Karpas-422 (cell line): ENCODE measurements at regions not wholly inside any gene's neighbourhood (a gene's known extent, or its start where the extent isn't known, plus 50 kb on each side); places are given as distances from the start of the nearest gene placed in this dataset.
A peak's percentile ranks its signal among the peaks of the same experiment; 100 is the strongest.

ENCODE experiments used
- DNase-seq: peaks from one replicate; pipeline ENCODE4 v3.0.0-alpha.2; 2015
- H2AFZ ChIP-seq: fragments of 200-600 bp; sonication (generic); 2 replicates; pipeline ENCODE4 v1.6.1; 2014; ENCODE audit warnings: antibody characterized with exemption, low read length, mixed read lengths
- H3K27ac ChIP-seq: fragments of 200-600 bp; sonication (generic); 2 replicates; pipeline ENCODE4 v1.5.1; 2014; ENCODE audit warnings: mild to moderate bottlenecking, low read length, moderate library complexity
- H3K27me3 ChIP-seq: fragments of 200-600 bp; sonication (generic); 2 replicates; pipeline ENCODE4 v1.6.1; 2014; ENCODE audit warnings: low read length, mixed read lengths
- H3K36me3 ChIP-seq: fragments of 200-600 bp; sonication (generic); 2 replicates; pipeline ENCODE4 v1.6.1; 2014; ENCODE audit warnings: low read length, mixed read lengths; ENCODE audit not compliant: insufficient read depth
- H3K4me1 ChIP-seq: fragments of 200-600 bp; sonication (generic); 2 replicates; pipeline ENCODE4 v1.6.1; 2014; ENCODE audit warnings: mild to moderate bottlenecking, low read length, mixed read lengths
- H3K4me2 ChIP-seq: fragments of 200-600 bp; sonication (generic); 2 replicates; pipeline ENCODE4 v1.6.1; 2014; ENCODE audit warnings: low read length, low read depth, mild to moderate bottlenecking; ENCODE audit not compliant: poor library complexity, severe bottlenecking
- H3K4me3 ChIP-seq: fragments of 200-600 bp; sonication (generic); 2 replicates; pipeline ENCODE4 v1.5.1; 2014; ENCODE audit warnings: mild to moderate bottlenecking, antibody characterized with exemption, low read length, mixed read lengths
- H3K79me2 ChIP-seq: fragments of 200-600 bp; sonication (generic); 2 replicates; pipeline ENCODE4 v1.6.1; 2014; ENCODE audit warnings: mild to moderate bottlenecking, low read length, mixed read lengths
- H3K9ac ChIP-seq: fragments of 200-600 bp; sonication (generic); 2 replicates; pipeline ENCODE4 v1.6.0; 2014; ENCODE audit warnings: low read length
- H3K9me2 ChIP-seq: fragments of 200-600 bp; sonication (generic), shearing (Covaris generic); replicated peaks from 2 replicates; pipeline ENCODE4 v1.6.0; 2014; ENCODE audit warnings: mild to moderate bottlenecking, low read length, moderate library complexity; ENCODE audit not compliant: insufficient read depth
- H3K9me3 ChIP-seq: fragments of 300-700, 200-600 bp; sonication (generic); 2 replicates; pipeline ENCODE4 v1.6.1; 2014; ENCODE audit warnings: low read length, mixed read lengths
- H4K20me1 ChIP-seq: fragments of 200-600 bp; sonication (generic); 2 replicates; pipeline ENCODE4 v1.6.1; 2014; ENCODE audit warnings: mild to moderate bottlenecking, antibody characterized with exemption, low read length, low read depth; ENCODE audit not compliant: insufficient read depth

DNA sequence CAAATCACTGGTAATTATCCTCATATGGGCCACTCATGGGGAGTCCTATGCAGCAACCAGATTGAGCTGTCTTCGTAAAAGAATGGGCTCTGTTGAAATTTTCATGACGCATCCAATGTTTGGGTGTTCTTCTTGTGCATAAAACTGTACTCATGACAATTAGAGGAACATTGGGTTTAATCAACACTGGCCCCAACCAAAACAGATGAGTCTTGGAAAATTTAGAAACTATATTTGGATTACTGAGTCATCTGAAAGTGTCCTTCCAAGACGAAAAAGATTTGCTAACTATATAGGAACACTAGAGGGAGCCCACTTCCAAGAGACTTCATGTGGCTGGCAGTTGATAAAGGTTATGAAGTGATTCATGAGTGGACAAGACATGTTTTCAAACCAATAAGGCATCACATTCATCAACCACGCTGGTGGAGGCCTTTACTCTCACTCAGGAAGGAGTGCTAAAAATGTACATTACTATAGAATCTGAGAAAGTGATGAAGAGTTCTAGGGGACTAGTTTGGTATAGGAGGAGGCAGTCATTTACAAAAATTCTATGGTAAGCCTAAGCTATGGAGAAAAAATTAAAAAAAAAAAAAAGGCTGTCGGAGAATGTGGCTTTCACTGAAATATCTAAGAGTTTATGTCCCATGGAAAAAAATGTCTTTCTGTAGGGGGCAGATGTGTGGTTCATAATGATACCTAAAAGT is 313.5 kb downstream of the PRDM9 start:
- Histone ChIP-seq H3K4me2 (no peak overlapping the region), H3K27me3 (no peaks in the 10 kb centered on the region), H3K4me1 (peaks cover 16% of the 10 kb centered on the region), H3K9me3 (no peaks in the 10 kb centered on the region), H3K36me3 (no peaks in the 10 kb centered on the region), H3K27ac (no peak overlapping the region), H4K20me1 (no peaks in the 10 kb centered on the region), H2AFZ (no peak overlapping the region), H3K9me2 (no peaks in the 10 kb centered on the region), H3K4me3 (no peak overlapping the region), H3K9ac (no peak overlapping the region), H3K79me2 (no peaks in the 10 kb centered on the region)
- peak; percentile 68 for DNase-seq

DNA sequence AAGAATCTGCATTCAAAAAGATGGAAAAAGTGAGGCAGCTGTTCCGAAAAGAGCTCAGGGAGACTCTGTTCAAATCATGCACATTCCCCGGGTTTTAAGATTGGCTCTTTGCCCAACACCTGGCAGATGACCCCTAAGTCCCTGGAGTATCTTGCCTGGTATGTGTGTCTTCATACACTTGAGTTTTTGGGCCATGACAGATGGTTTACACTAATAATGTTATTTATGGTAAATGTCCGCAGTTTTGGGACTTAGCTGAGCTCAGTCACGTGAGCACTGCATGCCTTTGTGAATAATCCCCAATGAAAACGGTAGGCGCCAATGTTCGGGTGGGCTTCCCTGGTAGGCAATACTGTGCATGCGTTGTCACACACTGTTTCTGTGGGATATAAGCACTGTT is 316.1 kb downstream of the PRDM9 start:
- Histone ChIP-seq H3K27ac (no peak overlapping the region), H3K79me2 (no peaks in the 10 kb centered on the region), H3K4me3 (no peak overlapping the region), H3K36me3 (no peaks in the 10 kb centered on the region), H3K4me2 (no peak overlapping the region), H3K4me1 (peaks cover 30% of the 10 kb centered on the region), H3K9me2 (no peaks in the 10 kb centered on the region), H3K9me3 (no peaks in the 10 kb centered on the region), H2AFZ (no peak overlapping the region), H3K9ac (no peak overlapping the region), H4K20me1 (no peaks in the 10 kb centered on the region), H3K27me3 (no peaks in the 10 kb centered on the region)
- no peak for DNase-seq

DNA sequence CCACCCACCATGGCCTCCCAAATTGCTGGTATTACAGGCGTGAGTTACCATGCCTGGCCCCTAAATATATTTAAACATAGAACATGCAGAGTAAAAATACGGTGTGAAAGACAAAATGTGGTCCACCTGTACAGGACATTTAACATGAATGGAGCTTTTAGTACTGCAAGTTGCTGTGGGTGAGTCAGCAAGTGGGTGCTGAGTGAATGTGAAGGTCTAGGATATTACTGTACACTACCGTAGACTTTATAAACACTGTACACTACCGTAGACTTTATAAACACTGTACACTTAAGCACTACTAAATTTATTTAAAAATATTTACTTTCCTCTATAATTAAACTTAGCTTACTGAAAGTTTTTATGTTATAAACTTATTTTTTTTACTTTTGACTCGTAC is 317.8 kb downstream of the PRDM9 start:
- H3K79me2 ChIP-seq = no peaks in the 10 kb centered on the region
- H3K4me3 ChIP-seq = no peak overlapping the region
- H3K4me1 ChIP-seq = peaks cover 33% of the 10 kb centered on the region
- H2AFZ ChIP-seq = no peak overlapping the region
- DNase-seq = no peak
- no peak overlapping the region for H3K9ac ChIP-seq
- no peaks in the 10 kb centered on the region; the same call in 1 of the 2 replicates for H3K36me3 ChIP-seq
- H3K9me3 ChIP-seq = peaks cover 10% of the 10 kb centered on the region; the same call in 1 of the 2 replicates
- H3K27ac ChIP-seq = no peak overlapping the region
- H3K27me3 ChIP-seq = no peaks in the 10 kb centered on the region
- no peak overlapping the region for H3K4me2 ChIP-seq
- no peaks in the 10 kb centered on the region for H4K20me1 ChIP-seq
- H3K9me2 ChIP-seq = no peaks in the 10 kb centered on the region

DNA sequence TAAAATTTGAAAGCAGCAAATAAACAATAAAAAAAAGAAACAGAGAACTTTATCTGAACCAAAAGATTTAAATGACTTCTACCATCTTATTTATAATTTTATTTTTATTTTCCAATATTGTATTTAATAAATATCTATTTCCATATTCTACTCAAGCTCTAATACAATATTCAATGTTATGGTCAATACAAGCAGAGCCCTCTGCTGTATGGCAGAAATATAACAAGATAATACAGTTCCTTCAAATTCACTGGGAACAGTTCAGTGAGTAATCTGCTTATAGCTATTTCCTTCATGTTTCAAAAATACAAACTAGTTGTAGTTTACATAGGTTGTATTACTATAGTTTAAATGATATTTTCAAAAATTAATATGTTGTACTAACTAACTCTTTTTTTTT is 332.7 kb downstream of the PRDM9 start:
- Histone ChIP-seq H3K79me2 (no peaks in the 10 kb centered on the region), H2AFZ (no peak overlapping the region), H4K20me1 (no peaks in the 10 kb centered on the region), H3K9ac (no peak overlapping the region), H3K9me3 (no peaks in the 10 kb centered on the region), H3K9me2 (no peaks in the 10 kb centered on the region), H3K4me2 (no peak overlapping the region), H3K27ac (no peak overlapping the region), H3K36me3 (no peaks in the 10 kb centered on the region), H3K27me3 (no peaks in the 10 kb centered on the region), H3K4me3 (no peak overlapping the region), H3K4me1 (peaks cover 4% of the 10 kb centered on the region)
- DNase-seq = peak; percentile 48

DNA sequence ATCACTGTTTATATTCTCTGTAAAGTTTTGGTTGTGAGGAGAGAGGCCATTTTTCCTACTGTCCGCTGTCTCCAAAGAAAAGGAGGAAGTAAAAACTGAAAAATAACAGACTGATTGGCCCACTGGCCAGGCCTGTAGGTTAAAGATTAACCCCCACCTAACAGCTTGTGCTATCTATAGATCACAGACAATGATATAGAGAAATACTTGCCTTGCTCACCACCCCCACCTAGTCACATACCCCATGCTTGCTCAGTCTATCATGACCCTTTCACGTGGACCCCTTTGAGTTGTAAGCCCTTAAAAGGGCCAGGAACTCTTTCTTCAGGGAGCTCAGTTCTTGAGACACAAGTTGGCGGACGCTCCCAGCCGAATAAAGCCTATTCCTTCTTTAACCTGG is 357.4 kb downstream of the PRDM9 start:
- H3K27me3 ChIP-seq = no peaks in the 10 kb centered on the region
- H3K4me1 ChIP-seq = no peaks in the 10 kb centered on the region
- H3K27ac ChIP-seq = no peak overlapping the region
- no peak overlapping the region for H3K4me2 ChIP-seq
- H4K20me1 ChIP-seq = no peaks in the 10 kb centered on the region
- H3K79me2 ChIP-seq = no peaks in the 10 kb centered on the region
- no peaks in the 10 kb centered on the region; the same call in 1 of the 2 replicates for H3K9me3 ChIP-seq
- no peaks in the 10 kb centered on the region for H3K9me2 ChIP-seq
- H2AFZ ChIP-seq = no peak overlapping the region
- DNase-seq = no peak
- no peak overlapping the region for H3K9ac ChIP-seq
- H3K4me3 ChIP-seq = no peak overlapping the region
- H3K36me3 ChIP-seq = no peaks in the 10 kb centered on the region

DNA sequence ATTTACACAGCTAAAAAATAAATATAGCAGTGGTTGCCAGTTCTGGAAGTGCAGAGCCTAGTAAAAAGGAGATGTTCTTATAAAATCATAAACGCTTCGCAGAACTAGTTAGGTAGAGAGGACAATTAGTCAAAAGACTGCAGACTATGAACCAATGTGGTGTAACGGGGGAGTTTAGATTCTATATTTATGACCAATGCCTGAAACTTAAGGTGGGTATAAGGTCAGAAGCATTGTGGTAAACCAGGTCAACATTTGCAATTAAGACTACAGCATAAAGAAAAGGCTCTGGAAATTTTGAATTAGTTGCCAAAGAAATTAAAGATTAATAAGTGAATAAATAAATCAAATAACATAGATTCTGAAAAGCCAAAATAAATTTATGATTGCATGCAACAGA is 370.4 kb downstream of the PRDM9 start:
- H4K20me1 ChIP-seq = no peaks in the 10 kb centered on the region

DNA sequence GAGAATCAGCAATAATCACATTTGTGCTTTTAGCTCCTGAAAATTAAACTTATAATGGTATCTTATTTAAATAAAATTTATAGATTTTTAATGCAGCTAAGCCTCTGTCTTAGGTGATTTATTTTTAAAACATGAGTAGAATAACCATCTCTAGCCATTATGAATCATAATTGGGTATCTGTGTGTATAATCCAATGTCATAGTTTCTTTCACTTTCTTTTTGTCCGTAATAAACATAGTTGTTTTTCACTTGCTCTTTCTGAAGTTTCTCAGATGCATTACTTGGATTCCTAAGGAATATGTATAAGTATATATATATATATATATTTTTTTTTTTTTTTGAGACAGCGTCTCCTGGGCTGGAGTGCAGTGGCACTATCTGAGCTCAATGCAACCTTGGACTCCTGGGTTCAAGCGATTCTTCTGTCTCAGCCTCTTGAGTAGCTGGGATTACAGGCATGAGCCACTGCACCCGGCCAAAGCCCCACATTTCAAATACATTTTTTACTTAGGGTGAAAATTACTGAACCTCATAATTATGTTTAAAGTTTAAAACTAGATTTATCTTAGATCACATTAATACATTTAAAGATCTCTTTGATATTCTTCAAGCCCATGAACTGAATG is 377.1 kb downstream of the PRDM9 start:
- H3K79me2 ChIP-seq = no peaks in the 10 kb centered on the region
- no peaks in the 10 kb centered on the region for H3K36me3 ChIP-seq
- H3K4me3 ChIP-seq = no peak overlapping the region
- DNase-seq = no peak
- no peaks in the 10 kb centered on the region; the same call in 1 of the 2 replicates for H3K9me3 ChIP-seq
- H3K27me3 ChIP-seq = no peaks in the 10 kb centered on the region
- H3K4me2 ChIP-seq = no peak overlapping the region
- no peaks in the 10 kb centered on the region for H4K20me1 ChIP-seq
- H3K4me1 ChIP-seq = no peaks in the 10 kb centered on the region
- no peak overlapping the region for H2AFZ ChIP-seq
- H3K9me2 ChIP-seq = no peaks in the 10 kb centered on the region
- H3K9ac ChIP-seq = no peak overlapping the region
- H3K27ac ChIP-seq = no peak overlapping the region

More for the DNA sequence above, 370.4 kb downstream of the PRDM9 start:
- Histone ChIP-seq H3K4me2 (no peak overlapping the region), H3K36me3 (no peaks in the 10 kb centered on the region), H3K27me3 (no peaks in the 10 kb centered on the region), H2AFZ (no peak overlapping the region), H3K4me1 (no peaks in the 10 kb centered on the region), H3K4me3 (no peak overlapping the region), H3K79me2 (no peaks in the 10 kb centered on the region), H3K9ac (no peak overlapping the region), H3K9me2 (no peaks in the 10 kb centered on the region), H3K27ac (no peak overlapping the region), H3K9me3 (no peaks in the 10 kb centered on the region; the same call in 1 of the 2 replicates)
- no peak for DNase-seq

DNA sequence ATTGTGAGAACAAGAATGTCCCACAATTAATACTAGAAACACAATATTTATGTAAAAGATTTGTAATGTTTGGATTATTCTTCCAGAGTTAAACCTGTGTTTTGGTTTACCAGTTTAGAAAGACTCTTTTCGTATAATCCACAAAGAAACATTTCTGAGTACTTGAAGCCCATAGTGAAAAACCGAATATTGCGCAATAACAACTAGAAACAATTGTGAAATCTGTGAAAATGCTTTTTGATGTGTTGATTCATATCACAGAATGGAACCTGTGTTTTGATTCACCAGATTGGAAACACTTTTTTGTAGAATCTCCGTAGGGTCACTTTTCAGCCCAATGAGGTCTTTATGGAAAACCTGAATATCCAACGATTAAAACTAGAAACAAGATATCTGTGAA is 386.2 kb downstream of the PRDM9 start:
- H3K79me2 ChIP-seq = no peaks in the 10 kb centered on the region
- H3K9ac ChIP-seq = no peak overlapping the region
- peaks cover 14% of the 10 kb centered on the region for H3K9me3 ChIP-seq
- DNase-seq = no peak
- no peak overlapping the region for H3K27ac ChIP-seq
- H3K27me3 ChIP-seq = no peaks in the 10 kb centered on the region
- no peaks in the 10 kb centered on the region for H4K20me1 ChIP-seq
- no peak overlapping the region for H3K4me2 ChIP-seq
- H3K9me2 ChIP-seq = no peaks in the 10 kb centered on the region
- H3K4me3 ChIP-seq = no peak overlapping the region
- H3K36me3 ChIP-seq = no peaks in the 10 kb centered on the region
- H2AFZ ChIP-seq = no peak overlapping the region
- H3K4me1 ChIP-seq = no peaks in the 10 kb centered on the region
